Natural killer cell treated with Interleukin-12 subunit alpha and Interleukin-12 subunit beta and Interleukin-15 and Interleukin-18, amount 100 ng/mL, for 72 hours (primary cell): ENCODE measurements at regions not wholly inside any gene's neighbourhood (a gene's known extent, or its start where the extent isn't known, plus 50 kb on each side); places are given as distances from the start of the nearest gene placed in this dataset.

Experiments
- ATAC-seq, 2 donors: fragments of 150-1000 bp; cut with Tn5 transposase in 1 of 2; sonication (Bioruptor Pico), chemical (Tn5 transposase) in 1 of 2; 2 replicates each; pipeline ENCODE4 v1.10.0; 2021
- DNase-seq: peaks from one replicate; pipeline ENCODE4 v3.0.0; 2022; ENCODE audit warnings: low spot score
- H3K27ac Mint-ChIP-seq, 2 donors: 1 replicate in 1 of 2; 2 replicates in 1 of 2; pipeline ENCODE4 v1.8.0; 2022; ENCODE audit warnings: mixed read lengths in 2 of 2, mild to moderate bottlenecking in 1 of 2, moderate library complexity in 1 of 2
- H3K27me3 Mint-ChIP-seq, 2 donors: 1 replicate in 1 of 2; 2 replicates in 1 of 2; pipeline ENCODE4 v1.8.0; 2022; ENCODE audit warnings: mixed read lengths in 2 of 2
- H3K36me3 Mint-ChIP-seq: one replicate; pipeline ENCODE4 v1.8.0; 2022; ENCODE audit warnings: mixed read lengths
- H3K4me1 Mint-ChIP-seq, 2 donors: 1 replicate in 1 of 2; 2 replicates in 1 of 2; pipeline ENCODE4 v1.8.0; 2022; ENCODE audit warnings: low read depth in 2 of 2, mixed read lengths in 2 of 2, mild to moderate bottlenecking in 1 of 2
- H3K4me3 Mint-ChIP-seq: one replicate; pipeline ENCODE4 v1.8.0; 2022; ENCODE audit warnings: mixed read lengths
- H3K9me3 Mint-ChIP-seq: 2 replicates; pipeline ENCODE4 v1.8.0; 2022; ENCODE audit warnings: mixed read lengths

DNA sequence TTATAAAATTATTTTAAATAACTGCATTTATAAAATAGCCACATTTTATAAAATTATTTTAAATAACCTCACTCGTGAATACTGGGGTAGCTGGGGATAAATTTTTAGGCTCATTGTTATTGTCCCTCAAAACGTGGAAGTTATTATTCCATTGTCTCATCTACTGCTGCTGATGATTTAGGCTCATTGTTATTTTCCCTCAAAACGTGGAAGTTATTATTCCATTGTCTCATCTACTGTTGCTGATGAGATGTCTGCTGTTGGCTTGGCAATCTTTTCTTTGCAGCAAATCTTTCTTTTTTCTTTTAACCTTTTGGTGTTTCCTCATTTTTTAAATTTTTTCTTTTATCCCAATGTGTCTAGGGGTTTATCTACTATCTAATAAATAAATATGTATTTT, 182.6 kb upstream of the PZP start:
- Mint-ChIP-seq H3K27me3 (peaks cover 0 to 2% of the 10 kb centered on the region in 2 donors), H3K4me1 (peaks cover 15 to 23% of the 10 kb centered on the region in 2 donors), H3K36me3 (no peaks in the 10 kb centered on the region), H3K4me3 (no peak overlapping the region), H3K9me3 (no peaks in the 10 kb centered on the region), H3K27ac (no peak overlapping the region)
- ATAC-seq (no peak), DNase-seq (no peak)

DNA sequence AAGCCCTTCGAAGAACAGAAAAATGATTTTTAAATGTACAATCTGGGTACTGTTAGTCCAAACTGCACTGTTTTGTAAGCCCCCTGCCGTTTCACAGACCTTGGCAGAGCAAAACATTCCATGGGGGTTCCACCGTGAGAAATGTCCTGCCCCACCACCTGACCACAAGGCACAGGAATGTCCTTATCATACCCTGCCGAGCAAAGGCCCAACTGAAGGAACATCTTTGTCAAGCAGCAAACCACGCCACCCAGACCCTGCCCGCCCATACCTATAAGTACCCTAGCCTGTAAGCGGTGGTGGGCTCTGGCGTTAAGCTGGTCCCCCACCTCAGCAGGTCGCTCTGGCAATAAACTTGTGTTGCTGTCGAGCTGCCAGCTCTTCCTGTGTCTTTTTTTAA, 181.6 kb upstream of the PZP start:
- no peak overlapping the region for H3K27ac Mint-ChIP-seq
- no peak overlapping the region for H3K4me3 Mint-ChIP-seq
- no peak for DNase-seq
- H3K36me3 Mint-ChIP-seq, result no peaks in the 10 kb centered on the region
- no peaks in the 10 kb centered on the region for H3K9me3 Mint-ChIP-seq
- peaks cover 15 to 23% of the 10 kb centered on the region in 2 donors for H3K4me1 Mint-ChIP-seq
- no peak for ATAC-seq
- H3K27me3 Mint-ChIP-seq, result peaks cover 0 to 2% of the 10 kb centered on the region in 2 donors

DNA sequence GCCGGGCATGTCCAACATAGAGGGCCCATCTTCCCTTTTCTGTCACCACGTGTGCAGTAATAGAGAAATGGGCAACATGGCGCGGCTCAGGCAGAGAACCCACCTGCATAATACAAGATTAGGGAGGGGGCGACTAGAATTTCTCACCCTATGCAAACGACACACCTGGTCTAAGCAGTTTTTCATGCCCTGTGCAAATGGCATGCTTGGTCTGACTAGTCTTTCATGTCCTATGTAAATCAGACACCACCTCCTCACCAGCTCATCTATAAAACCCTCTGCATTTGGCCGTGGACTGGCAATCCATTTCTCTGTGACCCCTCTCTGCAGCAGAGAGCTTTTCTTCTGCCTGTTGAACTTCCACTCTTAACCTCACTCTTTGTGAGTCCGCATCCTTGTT, 180.2 kb upstream of the PZP start:
- H3K36me3 Mint-ChIP-seq, result no peaks in the 10 kb centered on the region
- no peak overlapping the region for H3K27ac Mint-ChIP-seq
- H3K4me1 Mint-ChIP-seq, result peaks cover 15 to 23% of the 10 kb centered on the region in 2 donors
- no peak for ATAC-seq
- no peak for DNase-seq
- peaks cover 0 to 2% of the 10 kb centered on the region in 2 donors for H3K27me3 Mint-ChIP-seq
- no peaks in the 10 kb centered on the region for H3K9me3 Mint-ChIP-seq
- H3K4me3 Mint-ChIP-seq, result no peak overlapping the region

DNA sequence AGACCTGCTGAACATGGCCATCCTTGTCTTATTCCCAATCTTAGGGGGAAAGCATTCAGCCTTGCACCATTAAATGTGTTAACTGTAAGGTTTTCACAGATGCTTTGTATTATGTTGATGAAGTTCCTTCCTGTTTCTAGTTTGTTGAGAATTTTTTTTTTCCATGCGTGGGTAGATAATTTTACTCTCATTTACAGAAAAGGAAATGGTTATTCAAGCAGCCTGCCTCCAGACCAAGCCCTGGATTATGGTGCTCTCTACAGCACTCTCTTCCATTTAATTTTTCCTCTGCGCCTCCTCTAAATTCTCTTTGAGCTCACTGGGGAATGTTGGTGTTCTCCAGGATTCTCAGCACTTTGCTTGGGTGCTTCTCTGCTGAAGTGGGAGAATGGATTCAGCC, 179.3 kb upstream of the PZP start:
- Mint-ChIP-seq H3K4me3 (no peak overlapping the region), H3K9me3 (no peaks in the 10 kb centered on the region), H3K4me1 (peaks cover 15 to 23% of the 10 kb centered on the region in 2 donors), H3K27me3 (peaks cover 0 to 2% of the 10 kb centered on the region in 2 donors), H3K36me3 (no peaks in the 10 kb centered on the region), H3K27ac (peak overlapping the region in 1 of 2 donors; percentile 10)
- ATAC-seq, result no peak
- no peak for DNase-seq

DNA sequence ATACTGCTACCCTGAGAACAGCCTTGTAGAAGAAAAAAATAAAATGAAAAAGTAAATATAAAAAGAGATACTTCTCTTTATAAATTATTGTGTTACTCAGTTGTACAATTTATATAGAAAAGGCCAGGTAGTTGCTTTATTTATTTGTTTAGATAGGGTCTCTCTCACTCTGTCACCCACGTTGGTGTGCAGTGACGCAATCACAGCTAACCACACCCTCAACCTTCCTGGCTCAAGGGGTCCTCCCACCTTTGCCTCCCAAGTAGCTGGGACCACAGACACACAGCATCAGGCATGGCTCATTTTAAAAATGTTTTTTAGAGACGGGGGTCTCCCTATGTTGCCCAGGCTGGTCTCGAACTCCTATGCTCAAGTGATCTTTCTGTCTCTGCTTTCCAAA, 175.4 kb upstream of the PZP start:
- DNase-seq (no peak), ATAC-seq (no peak)
- Mint-ChIP-seq H3K4me1 (peaks cover 12 to 25% of the 10 kb centered on the region in 2 donors), H3K36me3 (no peaks in the 10 kb centered on the region), H3K27ac (no peak overlapping the region), H3K27me3 (peaks cover 0 to 2% of the 10 kb centered on the region in 2 donors), H3K9me3 (no peaks in the 10 kb centered on the region), H3K4me3 (no peak overlapping the region)

DNA sequence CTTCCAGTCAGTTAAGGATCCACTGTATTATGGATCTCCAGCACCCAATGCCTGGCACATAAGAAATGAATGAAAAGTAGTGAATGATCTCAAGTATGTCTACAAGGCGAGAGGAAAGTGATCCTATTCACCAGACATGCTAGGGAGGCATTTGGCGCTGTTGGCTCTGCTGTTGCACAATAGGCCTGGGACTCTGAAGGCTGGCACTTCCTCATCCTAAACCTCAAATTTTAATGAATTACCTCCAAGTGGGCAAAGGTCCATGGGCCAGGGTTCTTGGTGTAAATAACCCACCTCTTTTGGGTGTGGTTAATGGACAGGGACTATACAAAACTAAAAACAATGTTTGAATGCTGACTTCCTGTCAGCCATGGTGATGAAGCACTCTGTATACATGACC, 173.4 kb upstream of the PZP start:
- ATAC-seq, result no peak
- H3K36me3 Mint-ChIP-seq, result no peaks in the 10 kb centered on the region
- H3K4me1 Mint-ChIP-seq, result peaks cover 3 to 9% of the 10 kb centered on the region in 2 donors
- H3K27ac Mint-ChIP-seq, result no peak overlapping the region
- DNase-seq, result no peak
- no peaks in the 10 kb centered on the region for H3K9me3 Mint-ChIP-seq
- no peak overlapping the region for H3K4me3 Mint-ChIP-seq
- H3K27me3 Mint-ChIP-seq, result no peaks in the 10 kb centered on the region

DNA sequence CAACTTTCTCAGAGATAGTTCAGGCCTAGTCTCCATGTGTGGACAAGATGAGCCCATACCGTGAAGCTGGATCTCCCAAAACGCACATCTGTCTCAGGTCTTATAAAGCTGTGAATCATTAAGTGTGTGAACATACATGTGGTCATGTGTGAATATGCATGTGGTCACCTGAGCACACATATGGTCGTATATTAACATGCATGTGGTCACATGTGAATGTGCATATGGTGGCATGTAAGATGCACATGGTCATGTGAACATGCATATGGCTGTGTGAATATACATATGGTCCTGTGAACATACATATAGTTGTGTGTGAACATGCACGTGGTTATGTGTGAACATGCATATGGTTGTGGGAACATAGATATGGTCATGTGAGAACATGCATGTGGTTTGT, 172.5 kb upstream of the PZP start:
- no peaks in the 10 kb centered on the region for H3K36me3 Mint-ChIP-seq
- no peaks in the 10 kb centered on the region for H3K9me3 Mint-ChIP-seq
- DNase-seq (no peak), ATAC-seq (no peak)
- no peak overlapping the region for H3K27ac Mint-ChIP-seq
- H3K27me3 Mint-ChIP-seq, result no peaks in the 10 kb centered on the region
- peaks cover 3 to 5% of the 10 kb centered on the region in 2 donors for H3K4me1 Mint-ChIP-seq
- no peak overlapping the region for H3K4me3 Mint-ChIP-seq

DNA sequence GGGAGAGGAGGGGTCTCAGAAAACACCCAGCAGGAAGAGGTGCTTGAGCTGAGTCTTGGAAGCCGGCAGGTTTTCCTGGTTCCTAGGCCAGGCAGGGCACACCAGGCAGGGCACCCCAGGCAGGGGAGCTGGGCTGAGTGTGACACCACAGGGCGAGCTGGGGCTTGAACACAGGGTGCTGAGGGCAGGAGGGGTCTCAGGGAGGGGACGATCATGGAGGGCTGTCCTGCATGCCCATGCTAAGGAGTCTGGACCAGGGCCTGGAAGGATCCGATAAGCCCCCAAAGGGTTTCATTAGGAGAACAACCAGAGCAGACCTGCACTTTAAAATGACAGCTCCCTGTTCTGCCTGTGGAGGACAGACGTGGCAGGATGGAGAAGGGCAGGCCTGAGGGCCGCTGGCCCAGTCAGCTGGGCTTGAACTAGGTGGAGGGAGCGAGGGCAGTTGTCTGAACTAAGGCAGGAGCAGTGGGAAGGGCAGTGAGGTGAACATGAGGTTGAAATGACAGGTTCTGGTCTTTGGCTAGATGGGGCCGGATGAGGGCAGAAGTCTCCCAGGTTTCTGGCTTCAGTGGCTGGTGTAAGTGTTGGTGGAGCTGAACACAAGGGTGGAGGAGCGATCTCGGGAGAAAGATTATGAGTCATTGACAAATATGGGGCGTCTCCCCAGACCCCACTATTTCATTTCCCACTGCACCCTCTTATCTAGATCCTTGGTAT, 171.0 kb upstream of the PZP start:
- peaks cover 3 to 5% of the 10 kb centered on the region in 2 donors for H3K4me1 Mint-ChIP-seq
- H3K27ac Mint-ChIP-seq, result peak overlapping the region in 1 of 2 donors; percentile 28
- ATAC-seq (peak in 1 of 2 donors; percentile 52), DNase-seq (no peak)
- H3K36me3 Mint-ChIP-seq, result no peaks in the 10 kb centered on the region
- H3K4me3 Mint-ChIP-seq, result no peak overlapping the region
- no peaks in the 10 kb centered on the region for H3K9me3 Mint-ChIP-seq
- H3K27me3 Mint-ChIP-seq, result no peaks in the 10 kb centered on the region

DNA sequence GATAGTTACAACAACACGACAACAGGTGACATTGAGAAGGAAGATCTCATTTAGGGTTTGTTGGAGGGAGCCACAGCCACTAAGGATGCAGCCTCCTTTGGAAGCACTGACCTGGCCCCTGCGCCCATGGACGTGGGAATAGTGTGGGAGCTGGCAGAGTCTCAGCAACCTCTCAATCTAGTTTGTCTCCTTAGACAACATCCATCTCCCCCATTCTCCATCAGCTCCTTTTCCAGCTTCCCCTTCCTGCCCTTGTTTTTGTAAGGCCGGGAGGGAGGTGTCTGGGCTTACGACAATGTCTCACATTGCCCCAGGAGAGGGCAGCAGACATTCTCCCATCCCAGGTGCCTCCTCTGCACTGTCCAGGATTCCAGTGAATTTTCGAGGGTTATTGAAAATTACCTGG, 170.2 kb upstream of the PZP start:
- no peak for ATAC-seq

DNA sequence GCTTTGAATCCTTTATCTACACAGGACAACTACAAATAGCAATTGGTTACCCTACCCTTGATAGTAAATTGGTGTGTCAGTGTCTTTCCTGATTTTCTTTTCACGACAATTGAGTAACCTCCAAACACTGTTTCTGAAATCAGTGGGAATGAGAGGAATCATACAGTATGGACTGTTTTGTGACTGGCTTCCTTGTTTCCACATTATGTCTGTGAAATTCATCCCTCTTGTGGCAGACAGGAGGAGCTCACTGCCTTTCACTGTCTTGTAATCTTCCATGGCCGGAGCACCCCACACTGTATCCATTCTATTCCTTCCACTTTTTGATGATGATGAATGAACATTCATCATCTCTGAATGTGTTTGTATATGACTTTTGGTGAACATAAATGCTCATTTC, 164.0 kb upstream of the PZP start:
- no peaks in the 10 kb centered on the region for H3K36me3 Mint-ChIP-seq

More for the DNA sequence above, 170.2 kb upstream of the PZP start:
- Mint-ChIP-seq H3K4me1 (peaks cover 3 to 5% of the 10 kb centered on the region in 2 donors), H3K36me3 (no peaks in the 10 kb centered on the region), H3K27ac (no peak overlapping the region), H3K27me3 (no peaks in the 10 kb centered on the region), H3K9me3 (no peaks in the 10 kb centered on the region), H3K4me3 (no peak overlapping the region)
- DNase-seq, result no peak

DNA sequence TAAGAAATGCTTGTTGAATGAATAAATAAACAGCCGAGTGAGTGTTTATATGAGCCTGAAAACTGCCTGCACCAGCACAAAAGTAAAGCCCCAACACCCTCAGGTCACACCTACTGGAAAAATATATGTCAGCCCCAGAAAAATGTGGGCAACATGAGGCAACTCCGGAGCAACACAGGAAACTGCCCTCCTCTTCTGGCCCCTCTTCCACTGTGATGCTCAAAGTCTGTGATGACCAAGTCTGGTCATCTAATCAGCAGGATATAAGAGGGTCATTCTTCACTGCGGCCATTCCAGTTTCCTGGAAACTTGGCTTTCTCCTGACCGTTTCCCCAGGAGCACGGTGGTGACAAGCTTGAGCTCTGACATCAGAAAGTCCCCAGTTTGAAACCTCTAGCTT, 159.6 kb upstream of the PZP start:
- peaks cover 0 to 22% of the 10 kb centered on the region in 2 donors for H3K27me3 Mint-ChIP-seq
- no peaks in the 10 kb centered on the region for H3K36me3 Mint-ChIP-seq
- no peaks in the 10 kb centered on the region for H3K9me3 Mint-ChIP-seq
- ATAC-seq, result no peak
- peak overlapping the region in 1 of 2 donors; percentile 96 for H3K27ac Mint-ChIP-seq
- H3K4me3 Mint-ChIP-seq, result peak overlapping the region; percentile 31
- no peak for DNase-seq
- H3K4me1 Mint-ChIP-seq, result peaks cover 51 to 59% of the 10 kb centered on the region in 2 donors

More for the DNA sequence above, 164.0 kb upstream of the PZP start:
- no peak overlapping the region for H3K4me3 Mint-ChIP-seq
- no peak for ATAC-seq
- H3K27me3 Mint-ChIP-seq, result peaks cover 0 to 10% of the 10 kb centered on the region in 2 donors
- H3K27ac Mint-ChIP-seq, result peak overlapping the region in 1 of 2 donors; percentile 3
- DNase-seq, result no peak
- H3K4me1 Mint-ChIP-seq, result peaks cover 13 to 15% of the 10 kb centered on the region in 2 donors
- no peaks in the 10 kb centered on the region for H3K9me3 Mint-ChIP-seq

DNA sequence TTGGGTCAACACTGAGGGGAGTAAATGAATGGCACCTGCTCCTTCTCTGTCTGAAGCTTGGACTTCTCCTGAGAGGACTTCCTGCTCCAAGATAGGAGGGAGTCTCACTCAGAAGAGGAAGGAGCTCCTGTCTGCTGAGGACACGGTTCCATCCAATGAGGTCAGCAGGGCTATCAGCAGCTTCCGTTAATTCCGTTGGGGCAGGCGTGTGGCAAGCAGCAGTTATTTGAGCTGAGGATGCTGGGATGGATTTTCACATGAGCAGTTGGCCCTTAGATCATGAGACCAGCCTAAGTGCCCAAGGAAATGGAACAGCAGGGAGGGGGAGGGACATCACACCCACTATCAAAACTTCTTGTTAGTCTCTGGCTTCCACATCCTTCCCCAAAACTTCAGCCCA, 159.0 kb upstream of the PZP start:
- H3K27ac Mint-ChIP-seq, result peak overlapping the region in 1 of 2 donors; percentile 96
- peaks cover 0 to 22% of the 10 kb centered on the region in 2 donors for H3K27me3 Mint-ChIP-seq
- peak overlapping the region; percentile 31 for H3K4me3 Mint-ChIP-seq
- H3K36me3 Mint-ChIP-seq, result no peaks in the 10 kb centered on the region
- ATAC-seq (no peak), DNase-seq (no peak)
- H3K4me1 Mint-ChIP-seq, result peaks cover 52 to 62% of the 10 kb centered on the region in 2 donors
- no peaks in the 10 kb centered on the region for H3K9me3 Mint-ChIP-seq

DNA sequence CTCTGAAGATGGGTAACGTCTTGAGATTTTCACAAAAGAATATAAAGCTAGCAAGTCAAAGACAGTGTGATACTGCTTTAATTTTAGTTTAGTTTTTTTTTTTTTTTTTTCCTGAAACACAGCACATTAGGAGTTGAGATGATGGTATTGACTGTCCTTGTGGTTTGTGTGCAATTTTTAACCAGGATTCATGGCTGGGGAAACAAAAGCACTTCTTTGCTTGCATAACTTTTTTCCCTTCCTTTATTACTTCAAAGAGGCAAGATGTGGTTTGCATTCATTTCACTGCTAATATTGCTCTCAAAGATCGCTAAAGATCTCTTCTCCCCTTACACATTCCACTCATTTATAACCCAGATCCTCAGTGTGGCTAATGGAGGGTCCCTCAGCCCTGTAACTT, 157.1 kb upstream of the PZP start:
- H3K27ac Mint-ChIP-seq, result peak overlapping the region; percentile 96
- H3K36me3 Mint-ChIP-seq, result no peaks in the 10 kb centered on the region
- peaks cover 0 to 22% of the 10 kb centered on the region in 2 donors for H3K27me3 Mint-ChIP-seq
- H3K9me3 Mint-ChIP-seq, result no peaks in the 10 kb centered on the region
- H3K4me3 Mint-ChIP-seq, result peak overlapping the region; percentile 80
- no peak for DNase-seq
- no peak for ATAC-seq
- peaks cover 58 to 69% of the 10 kb centered on the region in 2 donors for H3K4me1 Mint-ChIP-seq

DNA sequence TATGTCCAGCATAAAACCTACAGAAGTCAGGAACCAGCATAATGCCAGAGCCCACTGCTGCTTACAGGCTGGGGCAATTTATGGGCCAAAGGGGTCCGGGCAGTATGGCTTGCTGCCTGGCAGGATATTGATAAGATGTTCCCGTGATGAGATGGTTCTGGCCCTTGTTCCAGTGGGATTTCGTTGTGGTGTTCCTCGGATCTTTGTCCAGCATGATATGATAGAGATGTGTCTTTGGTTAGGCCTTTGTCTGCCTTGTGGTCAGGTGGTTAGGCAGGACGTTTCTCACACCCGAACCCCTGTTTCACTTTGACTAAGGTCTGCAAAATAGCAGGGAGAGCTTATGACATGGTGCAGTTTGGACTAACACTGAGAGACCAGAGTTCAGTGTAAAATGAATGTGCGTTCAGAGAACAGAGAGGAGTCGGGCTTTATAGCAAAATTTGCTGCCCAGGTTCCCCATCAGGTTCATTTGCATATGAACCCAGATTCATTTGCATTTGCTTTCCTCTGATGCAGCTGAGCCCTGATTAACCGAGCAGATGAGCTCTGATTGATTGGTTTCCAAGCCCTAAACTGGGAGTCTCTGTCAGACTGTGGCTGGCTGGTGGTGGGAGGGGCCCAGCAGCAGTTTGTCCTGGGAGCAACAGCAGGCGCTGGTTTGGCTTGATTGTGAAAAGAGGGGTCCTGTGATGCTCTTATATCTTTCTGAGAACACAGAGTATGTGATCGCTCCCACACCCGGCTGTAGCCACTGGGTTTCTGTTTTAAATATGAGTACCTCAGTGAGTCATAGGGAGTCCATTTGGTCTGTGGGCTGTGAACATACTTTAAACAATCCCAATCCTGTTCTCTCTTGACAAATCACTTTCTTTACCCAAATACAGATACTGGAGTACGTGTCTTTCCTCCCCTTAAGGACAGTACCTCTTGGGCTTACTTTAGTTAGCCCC, 156.3 kb upstream of the PZP start:
- Mint-ChIP-seq H3K27ac (peak overlapping the region; percentile 96), H3K4me1 (peaks cover 58 to 69% of the 10 kb centered on the region in 2 donors), H3K9me3 (no peaks in the 10 kb centered on the region), H3K27me3 (peaks cover 0 to 22% of the 10 kb centered on the region in 2 donors), H3K36me3 (no peaks in the 10 kb centered on the region), H3K4me3 (peak overlapping the region; percentile 80)
- DNase-seq, result peak; percentile 86
- ATAC-seq, result peak; percentile 91 to 93
